ENCODE measurements at regions not wholly inside any gene's neighbourhood (a gene's known extent, or its start where the extent isn't known, plus 50 kb on each side); places are given as distances from the start of the nearest gene placed in this dataset.

DNA sequence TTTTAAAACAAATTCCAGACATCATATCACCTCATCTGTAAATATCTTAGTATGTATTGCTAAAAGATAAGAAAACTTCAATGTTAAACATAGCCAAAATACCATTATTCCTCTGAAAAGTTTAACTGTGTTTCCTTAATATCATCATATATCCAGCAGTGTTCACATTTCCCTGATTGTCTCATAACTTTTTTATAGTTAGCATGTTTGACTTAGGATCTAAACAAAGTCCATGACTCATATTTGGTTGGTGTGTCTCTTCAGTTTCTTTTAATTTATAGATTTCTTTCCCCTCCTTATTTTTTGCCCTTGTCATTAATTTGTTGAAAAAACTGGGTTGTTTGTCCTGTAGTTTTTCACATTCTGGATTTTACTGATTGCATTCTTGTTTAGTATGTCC lies 163.0 kb downstream of the RPS12 start:
- no peak for DNase-seq

DNA sequence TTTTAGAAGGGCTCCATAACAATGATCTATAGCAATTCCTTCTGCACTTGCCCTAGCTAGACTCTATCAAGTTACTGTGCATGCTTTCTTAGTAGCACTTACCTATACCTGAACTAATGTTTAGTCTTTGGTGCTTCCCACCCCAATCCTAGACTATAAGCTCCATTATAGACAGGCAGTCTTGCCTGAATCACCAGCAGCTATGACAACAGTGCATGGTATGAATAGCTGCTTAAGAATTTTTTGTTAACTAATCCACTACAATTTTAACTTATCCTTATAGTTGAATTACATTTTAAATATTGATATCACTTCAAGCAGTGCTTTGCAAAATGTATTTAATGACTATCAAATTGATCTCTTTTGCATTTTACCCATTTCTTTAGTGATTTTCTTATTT lies 164.3 kb downstream of the RPS12 start:
- DNase-seq, result no peak

DNA sequence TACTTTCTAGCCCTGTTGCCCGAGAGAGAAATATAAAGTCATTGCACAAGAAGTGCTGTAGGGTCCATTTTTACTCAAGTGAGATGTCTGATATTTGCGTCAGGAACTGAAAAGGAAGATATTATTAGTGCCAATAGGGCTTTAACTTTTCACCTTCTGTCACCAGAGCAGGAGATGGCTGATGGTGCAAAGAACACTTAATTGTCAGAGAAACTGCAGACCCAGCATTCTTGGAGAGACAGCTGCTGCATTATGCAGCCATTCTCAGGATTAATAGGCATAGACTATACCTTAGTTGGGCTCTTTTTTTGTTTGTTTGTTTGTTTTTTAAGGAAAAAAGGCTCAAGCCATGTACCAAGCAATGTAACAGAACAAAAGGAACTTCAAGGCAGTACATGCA lies 179.4 kb downstream of the RPS12 start:
- no peak for DNase-seq

DNA sequence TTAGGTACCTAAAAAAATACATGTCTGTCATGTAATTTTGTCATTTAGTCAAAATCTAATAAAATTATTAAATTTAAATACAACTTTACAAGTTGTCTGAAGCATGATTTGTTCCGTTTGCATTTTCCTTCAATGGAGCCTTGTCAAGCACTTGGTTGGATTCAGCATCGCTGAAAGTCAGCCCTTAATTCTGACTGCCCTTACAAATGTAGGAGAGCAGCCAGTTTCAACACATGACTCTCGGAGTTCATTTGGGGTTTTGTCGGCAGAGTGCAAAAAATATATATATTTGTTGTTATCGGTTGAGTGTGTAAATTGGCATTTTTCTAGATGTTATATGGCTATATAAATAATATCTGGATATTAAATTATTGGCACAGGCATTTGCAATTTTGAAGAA lies 180.6 kb downstream of the RPS12 start:
- no peak for DNase-seq

DNA sequence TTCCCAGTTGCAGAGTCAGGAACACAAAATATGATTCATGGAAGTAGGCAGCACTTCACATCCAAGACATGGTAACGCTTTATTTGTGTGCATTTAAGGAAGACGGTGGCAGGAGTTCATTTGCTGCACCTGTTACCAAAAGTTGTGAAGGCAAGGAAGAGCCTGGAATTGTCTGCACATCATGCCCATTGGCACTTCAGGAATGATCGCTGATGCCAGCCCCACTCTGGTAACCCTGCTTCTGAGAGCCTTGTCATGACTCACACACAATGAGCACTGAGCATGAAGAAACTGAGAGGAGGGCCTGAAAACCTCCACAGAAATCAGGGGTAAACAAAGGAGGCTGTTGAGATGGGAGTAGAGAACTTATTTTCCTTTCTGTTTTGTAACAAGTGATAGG lies 181.1 kb downstream of the RPS12 start:
- DNase-seq, result no peak

DNA sequence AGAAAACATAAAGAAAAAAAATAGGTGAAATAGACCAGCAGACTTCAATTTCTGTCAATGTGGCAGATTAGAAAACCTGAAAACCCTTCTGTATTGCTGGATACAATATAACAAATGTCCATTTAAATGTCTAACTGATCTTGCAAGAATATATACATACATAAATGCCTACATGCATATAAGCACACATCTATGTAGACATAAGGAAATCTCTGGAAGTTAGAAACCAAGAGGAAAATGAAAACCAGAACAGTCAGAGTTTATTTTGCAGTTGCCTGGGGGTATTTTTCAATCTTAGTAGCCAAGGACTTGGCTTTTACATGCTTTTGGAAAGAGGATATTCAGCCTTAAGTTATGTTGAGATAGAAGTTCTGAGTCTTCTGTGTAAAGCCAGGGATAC lies 184.0 kb downstream of the RPS12 start:
- DNase-seq, result no peak

DNA sequence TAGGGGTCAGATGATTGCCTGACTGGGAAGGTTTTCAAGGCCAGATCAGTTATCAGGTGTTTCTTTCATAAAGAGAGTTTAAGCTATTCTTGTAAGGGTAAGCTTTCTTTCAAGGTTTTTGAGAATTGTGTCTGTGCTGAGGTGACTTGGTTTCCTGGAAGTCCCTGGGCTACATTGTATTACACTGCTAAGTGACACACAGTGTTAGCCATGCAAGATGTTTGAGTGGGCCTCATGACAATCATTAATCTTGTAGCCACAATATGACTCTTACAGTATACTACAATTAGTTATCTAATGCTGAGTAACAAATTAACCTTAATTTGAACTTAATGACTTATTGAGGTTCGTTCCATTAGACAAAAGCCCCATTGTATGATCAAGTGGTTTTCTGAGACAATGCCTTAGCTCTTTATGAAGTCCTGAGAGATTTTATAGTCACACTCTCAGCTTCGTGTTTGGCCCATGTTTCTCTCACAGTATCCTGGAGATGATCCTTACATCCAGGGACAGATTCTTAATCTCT lies 186.7 kb downstream of the RPS12 start:
- DNase-seq, result no peak

DNA sequence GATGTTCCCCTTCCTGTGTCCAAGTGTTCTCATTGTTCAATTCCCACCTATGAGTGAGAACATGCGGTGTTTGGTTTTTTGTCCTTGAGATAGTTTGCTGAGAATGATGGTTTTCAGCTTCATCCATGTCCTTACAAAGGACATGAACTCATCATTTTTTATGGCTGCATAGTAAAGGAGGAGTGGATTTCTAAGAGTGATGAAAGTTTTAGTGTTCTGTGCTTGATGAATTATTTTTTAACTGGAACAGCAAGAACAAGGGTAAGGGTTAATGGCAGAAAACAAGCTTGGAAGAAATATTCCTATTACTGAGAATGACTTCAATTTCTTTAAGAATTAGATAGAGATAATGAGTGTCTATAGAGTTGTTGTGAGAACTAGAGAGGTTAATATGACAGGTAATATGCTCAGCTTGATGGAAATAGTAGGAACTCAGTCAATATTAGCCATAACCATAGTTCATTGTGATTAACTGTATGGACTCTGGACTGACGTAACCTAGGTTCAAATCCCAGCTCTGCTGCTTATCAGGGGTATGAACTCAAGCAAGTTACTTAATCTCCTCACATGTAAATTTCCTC lies 190.0 kb downstream of the RPS12 start:
- no peak for DNase-seq

DNA sequence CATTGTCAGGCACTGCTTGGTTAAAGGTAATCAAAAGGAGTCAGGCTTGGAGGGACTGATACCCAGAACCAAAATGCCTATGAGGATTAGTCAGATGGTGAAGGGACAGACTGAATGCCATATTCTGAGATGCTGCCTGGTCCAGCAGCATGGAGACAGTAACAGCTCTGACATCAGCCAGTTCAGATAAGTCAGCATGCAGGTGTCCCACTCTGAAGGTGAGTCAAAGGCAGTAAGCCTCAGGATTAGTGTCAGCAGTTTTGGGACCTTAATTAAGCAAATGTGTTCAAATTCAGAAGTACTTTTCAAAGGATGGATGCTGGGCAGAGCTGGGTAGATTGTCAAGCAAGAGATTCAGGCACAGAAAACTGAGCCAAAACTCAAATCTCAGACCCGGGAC lies 198.4 kb downstream of the RPS12 start:
- no peak for DNase-seq

DNA sequence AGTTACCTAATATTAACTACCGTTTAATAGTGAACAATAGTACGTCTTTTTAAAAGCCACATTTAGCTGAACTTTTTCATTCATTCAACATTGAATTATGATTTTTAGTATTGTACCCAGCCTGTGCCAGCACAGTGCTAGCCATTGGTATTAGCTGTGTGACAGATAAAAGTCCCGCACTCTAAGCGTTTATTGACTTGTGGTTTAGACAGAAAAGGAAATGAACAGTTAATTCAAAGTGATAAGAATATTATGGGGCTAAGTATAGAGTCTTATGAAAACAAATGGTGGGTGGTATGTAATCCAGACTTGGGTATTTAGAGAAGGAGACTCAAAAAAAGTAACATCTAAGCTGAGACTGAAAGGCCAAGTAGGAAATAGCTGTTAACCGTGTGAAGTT lies 202.3 kb downstream of the RPS12 start:
- no peak for DNase-seq

DNA sequence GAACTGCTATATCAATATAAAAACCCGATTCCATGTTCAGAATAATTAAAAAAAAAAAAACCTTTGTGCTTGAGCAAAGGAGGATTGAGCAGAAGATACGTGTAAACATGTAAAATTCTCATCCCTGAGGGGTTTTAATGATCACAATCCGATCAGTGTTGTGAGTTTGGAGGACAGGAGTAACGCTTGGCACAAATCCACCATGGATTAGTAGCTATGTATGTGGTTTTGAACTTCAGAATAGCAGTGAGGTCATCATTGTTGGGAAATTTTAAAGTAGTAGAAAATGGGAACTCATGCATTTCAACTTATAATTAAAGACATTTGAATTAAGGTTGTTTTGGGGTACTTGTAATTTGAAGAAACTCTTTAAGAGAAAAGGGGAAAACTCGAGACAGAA lies 203.2 kb downstream of the RPS12 start:
- DNase-seq, result no peak

DNA sequence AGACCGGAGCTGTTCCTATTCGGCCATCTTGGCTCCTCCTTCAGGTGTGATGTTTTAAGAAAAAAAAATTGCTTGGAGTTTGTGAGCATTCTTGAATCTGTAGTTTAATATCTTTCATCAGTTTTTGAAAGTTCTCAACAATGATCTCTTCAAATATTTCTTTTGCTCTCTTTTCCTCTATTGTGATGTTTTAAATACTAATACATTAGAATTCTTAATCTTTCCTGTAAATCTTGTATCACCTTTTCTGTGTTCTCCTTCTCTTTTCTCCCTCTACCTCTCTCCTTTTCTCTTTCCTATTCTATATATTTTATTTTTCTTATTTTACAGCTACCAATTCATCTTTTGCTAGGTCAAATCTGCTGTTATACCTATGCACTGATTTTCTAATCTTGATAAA lies 212.3 kb downstream of the RPS12 start:
- DNase-seq, result no peak

DNA sequence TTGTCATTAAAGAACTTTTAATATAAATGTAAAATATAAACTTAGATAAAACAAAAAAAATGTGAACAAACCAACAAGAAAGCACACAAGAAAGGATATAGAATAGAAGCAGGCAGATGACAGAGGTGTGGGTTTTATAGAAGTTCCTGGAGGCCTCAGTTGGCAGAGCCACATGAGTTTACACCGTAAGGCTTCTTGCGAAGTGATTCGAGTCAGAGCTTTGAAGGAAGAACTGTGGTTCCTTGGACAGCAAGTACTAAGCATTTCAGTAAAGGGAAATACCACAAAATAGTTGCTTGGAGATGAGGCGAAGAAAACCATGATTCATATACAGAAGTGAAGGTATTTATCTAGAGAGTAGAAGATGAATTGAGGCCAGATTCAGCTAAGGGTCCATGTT lies 207.9 kb upstream of the EYA4 start:
- DNase-seq, result no peak

DNA sequence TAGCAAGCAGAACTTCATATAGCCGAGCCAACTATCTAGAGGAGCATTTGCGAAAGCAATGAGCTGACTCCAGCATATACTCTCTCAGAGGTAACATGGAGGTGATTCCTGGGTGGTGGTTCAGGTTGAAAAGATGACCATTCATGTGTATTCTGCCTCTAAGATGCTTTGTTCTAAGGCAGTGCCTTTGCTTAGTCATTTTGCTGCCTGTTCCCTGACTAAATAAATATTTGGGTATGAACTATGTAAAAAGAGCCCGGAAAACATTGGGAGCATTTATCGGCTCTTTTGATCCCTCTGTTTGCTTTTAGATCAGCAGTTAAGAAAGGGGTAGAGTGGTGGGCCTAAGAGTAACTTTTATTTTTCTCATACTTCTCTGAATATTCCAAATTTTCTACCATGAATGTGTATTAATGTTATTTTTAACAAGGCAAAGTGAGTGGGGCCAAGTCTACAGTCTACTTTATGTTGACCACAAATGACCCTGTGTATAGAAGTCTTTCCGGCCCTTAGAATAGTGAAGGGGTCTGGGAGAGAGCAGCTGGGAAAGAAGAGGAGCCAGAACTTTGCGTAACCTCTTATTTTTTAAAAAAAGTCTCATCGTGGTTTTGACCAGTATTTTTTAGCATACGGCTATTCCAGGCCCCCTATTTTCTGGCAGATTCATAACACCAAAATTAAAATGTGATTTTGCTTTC lies 206.5 kb upstream of the EYA4 start:
- DNase-seq, result no peak

DNA sequence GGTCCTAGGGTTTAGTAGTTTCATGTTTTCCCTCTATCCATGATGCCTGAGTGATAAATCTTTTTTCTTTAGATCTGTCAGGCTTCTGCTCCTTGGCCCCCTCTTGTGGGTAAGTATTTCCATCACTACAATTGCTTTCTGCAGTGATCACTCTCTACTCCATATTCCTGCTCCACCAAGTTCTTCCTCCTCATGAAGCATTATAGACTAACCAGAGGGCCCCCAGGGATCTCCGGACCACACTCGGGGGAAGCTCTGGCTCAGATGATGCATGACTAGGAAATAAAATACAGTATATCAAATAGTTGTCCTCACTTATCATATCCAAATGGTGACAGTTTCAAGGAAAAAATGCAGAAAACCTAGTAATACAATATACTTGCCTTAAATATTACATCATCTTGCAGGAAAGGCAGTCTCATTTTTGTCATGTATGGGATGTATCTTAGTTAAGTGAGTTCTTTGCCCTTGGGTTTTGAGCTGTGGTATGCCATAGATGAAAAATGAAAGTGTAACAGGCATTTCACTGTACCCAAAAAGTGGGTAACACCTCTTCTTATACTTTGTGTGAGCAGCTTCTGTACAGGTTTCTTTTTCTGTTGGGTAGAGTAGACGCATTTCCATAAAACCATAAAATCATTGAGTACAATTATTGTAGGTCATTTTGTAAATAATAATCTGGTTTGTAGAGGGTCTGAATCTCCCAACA lies 200.9 kb upstream of the EYA4 start:
- no peak for DNase-seq

DNA sequence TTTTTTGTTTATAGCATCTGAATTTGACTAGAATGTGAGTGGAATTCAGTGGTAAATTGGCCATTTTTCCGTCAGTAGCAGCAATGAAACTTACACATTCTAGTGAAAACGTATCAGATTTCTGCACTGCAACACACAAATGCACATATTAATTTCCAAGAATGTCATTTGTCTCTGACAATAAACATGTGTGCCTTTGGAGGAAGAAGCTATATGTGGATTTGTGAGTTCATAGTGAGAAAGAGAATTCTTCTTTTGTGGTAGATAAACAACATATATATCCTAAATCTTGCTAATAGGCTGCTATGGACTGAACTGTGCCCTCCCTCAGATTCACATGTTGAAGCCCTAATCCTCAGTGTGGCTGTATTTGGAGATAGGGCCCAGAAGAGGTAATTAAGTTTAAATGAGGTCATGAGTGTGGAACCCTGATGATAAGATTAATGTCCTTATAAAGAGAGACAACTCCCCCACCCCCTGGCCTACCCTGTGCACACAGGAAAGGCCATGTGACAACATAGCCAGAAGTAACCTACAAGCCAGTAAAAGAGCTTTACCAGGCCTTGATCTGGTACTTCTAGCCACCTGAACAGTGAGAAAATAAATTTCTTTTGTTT lies 200.2 kb upstream of the EYA4 start:
- DNase-seq, result no peak

DNA sequence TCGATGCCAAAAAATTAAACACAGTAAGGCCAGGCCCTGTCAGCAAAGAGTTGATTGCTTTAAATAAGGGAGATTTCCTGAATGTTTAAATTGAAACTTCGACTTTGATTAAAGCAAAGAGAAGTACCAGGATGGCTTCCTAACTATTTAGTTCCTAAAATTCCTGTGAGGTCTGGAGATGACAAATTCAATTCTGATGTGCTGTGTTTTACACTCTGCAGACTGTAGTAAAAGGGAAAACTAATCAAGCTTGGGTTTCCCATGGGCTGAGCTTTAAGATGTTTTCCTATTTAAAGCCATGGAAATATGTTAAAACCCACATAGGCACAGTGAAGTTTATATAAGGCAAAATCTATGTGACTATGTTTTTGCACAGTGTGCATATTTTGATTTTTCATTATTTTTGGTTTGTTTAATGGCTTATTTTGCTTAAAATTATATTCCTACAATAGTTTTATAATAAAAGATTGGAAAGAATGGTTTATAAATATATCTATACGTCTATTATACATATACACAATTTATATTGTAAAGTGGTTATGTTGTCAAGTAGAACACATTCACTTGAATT lies 198.5 kb upstream of the EYA4 start:
- no peak for DNase-seq

DNA sequence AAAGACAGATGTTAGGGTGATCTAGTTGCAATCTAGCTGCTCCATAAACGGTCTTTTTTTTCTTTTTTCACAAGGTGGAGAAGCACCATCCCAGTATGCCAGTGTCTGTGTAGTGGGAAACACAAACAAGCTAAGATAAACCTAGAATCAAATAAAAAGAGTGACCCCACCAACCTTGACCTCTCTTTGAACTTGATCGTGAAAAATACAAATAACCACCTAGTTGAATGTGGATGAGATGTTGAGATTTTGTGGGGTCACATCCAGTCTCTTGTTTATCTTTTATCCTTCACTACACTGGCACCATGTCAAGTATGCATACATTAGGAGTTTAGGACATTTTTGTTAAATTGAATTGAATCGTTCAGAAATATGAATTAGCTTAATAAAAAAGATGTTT lies 194.6 kb upstream of the EYA4 start:
- DNase-seq, result no peak

DNA sequence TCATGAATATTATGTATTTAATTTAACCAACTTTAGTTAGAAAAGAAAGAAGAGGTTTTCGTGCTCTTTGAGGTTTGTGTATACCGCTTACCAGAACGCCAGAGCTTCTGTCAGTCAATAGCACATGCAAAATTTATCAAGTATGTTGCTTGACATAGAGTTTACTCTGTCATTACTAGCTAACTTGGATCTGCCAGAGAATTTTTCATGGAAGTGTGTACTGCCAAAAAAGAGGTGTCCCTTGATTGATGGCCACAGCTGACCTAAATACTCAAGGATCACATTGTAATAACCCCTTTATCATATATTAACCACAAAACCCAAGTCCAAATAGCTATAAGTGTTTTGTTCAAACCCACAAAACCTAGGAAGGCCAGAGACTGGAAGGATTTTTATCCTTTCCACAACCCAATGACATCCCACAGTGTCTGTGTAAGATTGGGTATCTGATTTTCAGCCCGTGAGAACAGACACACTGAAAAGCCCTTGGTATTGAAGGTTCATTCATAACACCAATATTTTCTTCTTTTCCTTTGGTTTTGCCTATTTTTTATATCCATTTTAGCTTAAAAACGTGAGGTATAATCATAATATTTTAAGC lies 194.0 kb upstream of the EYA4 start:
- no peak for DNase-seq

DNA sequence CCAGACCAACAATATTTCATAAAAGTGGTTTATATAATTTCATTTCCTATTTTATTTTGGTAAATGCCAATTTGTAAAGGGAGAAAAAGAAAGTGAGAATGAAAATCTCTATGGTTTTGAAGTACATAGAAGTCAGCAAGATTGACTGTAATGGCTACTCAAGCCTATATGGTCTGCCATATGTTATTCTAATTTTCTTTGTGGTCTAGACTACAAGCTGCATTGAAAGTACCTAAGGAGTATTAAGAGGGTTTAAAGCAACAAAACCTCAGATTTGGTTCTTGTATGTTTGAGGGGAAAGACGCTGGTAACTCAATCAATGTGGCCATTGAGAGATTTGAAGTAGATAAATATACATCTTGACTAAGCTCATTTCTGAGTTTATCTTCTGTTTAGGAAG lies 193.5 kb upstream of the EYA4 start:
- no peak for DNase-seq

DNA sequence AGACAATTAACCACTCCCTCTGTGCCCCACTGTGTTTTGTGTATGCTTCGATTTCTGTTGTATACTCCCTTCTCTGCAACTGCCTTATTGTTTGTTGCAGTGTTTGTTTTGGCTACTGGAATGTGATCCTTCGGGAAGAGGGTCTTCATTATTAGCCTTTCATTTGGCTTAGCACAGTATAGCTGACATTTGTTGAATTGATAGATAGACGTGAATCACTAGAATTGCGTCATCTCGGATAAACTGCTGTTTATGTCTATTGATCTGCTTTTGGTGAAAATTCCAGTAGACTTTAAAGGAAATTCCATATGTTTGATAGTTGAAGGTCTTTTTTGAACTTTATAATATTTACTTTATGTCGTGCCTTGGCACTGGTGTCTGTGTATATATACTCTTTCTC lies 189.9 kb upstream of the EYA4 start:
- DNase-seq, result no peak

DNA sequence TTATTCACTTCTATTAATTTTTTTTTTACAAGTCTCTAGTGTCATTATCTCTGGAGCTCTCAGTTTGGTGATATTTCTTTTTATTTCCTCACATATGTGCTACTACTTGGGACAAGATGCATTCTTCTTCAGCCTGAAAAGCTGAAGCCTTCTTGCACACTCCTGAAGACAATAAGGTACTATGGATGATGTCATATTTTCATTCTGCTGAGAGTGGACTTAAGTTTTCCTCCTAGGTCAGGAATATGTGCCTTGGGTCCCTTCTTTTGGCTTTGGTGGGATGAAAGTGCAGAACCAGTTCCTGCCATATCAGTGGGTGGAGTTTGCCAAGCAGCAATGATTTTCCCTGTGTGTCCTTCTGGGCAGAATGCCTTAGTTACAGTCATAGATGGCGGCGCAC lies 188.7 kb upstream of the EYA4 start:
- DNase-seq, result no peak

DNA sequence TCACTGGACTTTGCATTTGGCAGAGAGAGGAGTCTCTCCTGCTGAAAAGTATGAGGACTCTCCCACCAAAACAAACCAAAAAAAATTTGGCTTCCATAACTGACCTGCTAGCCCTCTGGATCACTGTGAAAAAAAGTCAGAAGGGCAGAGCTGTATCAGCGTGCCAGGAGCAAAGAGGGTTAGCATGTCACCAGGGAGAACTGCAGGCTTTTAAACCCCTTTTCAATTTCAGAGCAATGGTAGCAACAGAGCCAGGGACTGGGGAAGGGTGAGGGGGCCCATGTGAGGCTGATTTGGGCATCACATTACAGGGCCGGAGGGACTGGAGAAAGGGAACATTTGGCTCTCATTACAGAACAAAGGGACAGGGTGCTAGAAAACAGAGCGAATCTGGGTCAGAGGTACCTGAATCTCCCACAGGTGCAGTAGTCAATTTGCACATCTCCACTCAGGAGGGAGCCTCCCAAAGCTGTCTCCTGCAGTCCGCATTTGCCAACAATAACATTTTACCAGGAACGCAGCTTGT lies 185.7 kb upstream of the EYA4 start:
- no peak for DNase-seq

Measured in DMS 273 treated with DMSO at 0.1 percent for 48 hours (cell line).